ENCODE measurements at regions not wholly inside any gene's neighbourhood (a gene's known extent, or its start where the extent isn't known, plus 50 kb on each side); places are given as distances from the start of the nearest gene placed in this dataset.

DNA sequence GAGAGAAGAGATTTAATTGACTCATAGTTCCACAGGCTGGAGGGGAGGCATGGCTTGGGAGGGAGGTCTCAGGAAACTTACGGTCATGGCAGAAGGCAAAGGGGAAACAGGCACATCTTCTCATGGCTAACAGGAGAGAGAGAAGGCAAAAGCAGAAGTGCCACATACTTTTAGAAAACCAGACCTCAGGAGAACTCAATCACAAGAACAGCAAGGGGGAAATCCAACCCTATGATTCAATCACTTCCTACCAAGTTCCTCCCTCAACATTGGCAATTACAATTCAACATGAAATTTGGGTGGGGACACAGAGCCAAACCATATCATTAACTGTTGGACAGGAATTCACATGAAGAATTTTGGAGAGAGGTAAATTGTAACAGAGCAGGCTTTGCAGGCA is 485.3 kb upstream of the PITX2 start:
- Histone ChIP-seq H3K4me3 (ENCODE audit: insufficient read depth, low read length, poor library complexity, severe bottlenecking) (no peak overlapping the region), H3K36me3 (ENCODE audit: low read length) (no peaks in the 10 kb centered on the region), H3K9me2 (replicated peaks; ENCODE audit: insufficient read depth, low read length) (no peaks in the 10 kb centered on the region), H2AFZ (ENCODE audit: low read depth, low read length, severe bottlenecking) (no peak overlapping the region), H3K9ac (ENCODE audit: low read length) (no peak overlapping the region), H3F3A (ENCODE audit: insufficient read depth) (no peaks in the 10 kb centered on the region), H3K27me3 (ENCODE audit: low read length) (no peaks in the 10 kb centered on the region), H3K9me3 (ENCODE audit: insufficient read depth, low read length) (no peaks in the 10 kb centered on the region), H3K27ac (ENCODE audit: low read depth, low read length) (no peak overlapping the region), H4K20me1 (ENCODE audit: low read depth, low read length) (no peaks in the 10 kb centered on the region), H3K4me2 (ENCODE audit: low read depth, low read length, poor library complexity, severe bottlenecking) (no peak overlapping the region), H3K79me2 (ENCODE audit: insufficient read depth, low read length) (no peaks in the 10 kb centered on the region)
- no peak for TF ChIP-seq EZH2phosphoT487 (conservative IDR thresholded peaks at IDR 0.05; ENCODE audit: low read length)
- TF ChIP-seq, protein P1, sequence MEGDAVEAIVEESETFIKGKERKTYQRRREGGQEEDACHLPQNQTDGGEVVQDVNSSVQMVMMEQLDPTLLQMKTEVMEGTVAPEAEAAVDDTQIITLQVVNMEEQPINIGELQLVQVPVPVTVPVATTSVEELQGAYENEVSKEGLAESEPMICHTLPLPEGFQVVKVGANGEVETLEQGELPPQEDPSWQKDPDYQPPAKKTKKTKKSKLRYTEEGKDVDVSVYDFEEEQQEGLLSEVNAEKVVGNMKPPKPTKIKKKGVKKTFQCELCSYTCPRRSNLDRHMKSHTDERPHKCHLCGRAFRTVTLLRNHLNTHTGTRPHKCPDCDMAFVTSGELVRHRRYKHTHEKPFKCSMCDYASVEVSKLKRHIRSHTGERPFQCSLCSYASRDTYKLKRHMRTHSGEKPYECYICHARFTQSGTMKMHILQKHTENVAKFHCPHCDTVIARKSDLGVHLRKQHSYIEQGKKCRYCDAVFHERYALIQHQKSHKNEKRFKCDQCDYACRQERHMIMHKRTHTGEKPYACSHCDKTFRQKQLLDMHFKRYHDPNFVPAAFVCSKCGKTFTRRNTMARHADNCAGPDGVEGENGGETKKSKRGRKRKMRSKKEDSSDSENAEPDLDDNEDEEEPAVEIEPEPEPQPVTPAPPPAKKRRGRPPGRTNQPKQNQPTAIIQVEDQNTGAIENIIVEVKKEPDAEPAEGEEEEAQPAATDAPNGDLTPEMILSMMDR (IDR thresholded peaks at IDR 0.05; ENCODE audit: insufficient read depth, low read length, poor library complexity, severe bottlenecking), result no peak

DNA sequence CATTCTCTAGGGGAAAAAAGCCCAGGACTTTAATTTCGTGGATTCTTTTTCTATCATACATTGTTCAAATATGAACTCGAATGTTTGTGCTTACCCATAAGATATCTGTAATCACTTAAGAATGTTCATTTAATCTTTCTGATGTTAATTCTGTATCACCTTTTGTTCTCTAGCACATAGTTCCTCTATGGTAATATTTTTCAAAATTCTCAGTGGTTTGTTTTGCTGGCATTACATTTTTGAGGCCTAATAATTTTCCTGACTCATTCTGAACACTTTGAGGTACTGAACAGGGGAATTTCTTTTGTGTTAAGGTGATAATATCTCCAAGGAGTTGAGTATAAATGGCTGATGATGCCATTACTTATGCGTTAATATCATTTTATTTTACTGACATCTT is 490.7 kb upstream of the PITX2 start:
- Histone ChIP-seq H3K27ac (ENCODE audit: low read depth, low read length) (no peak overlapping the region), H3F3A (ENCODE audit: insufficient read depth) (no peaks in the 10 kb centered on the region), H3K4me3 (ENCODE audit: insufficient read depth, low read length, poor library complexity, severe bottlenecking) (no peak overlapping the region), H3K36me3 (ENCODE audit: low read length) (no peaks in the 10 kb centered on the region), H3K9me3 (ENCODE audit: insufficient read depth, low read length) (no peaks in the 10 kb centered on the region), H4K20me1 (ENCODE audit: low read depth, low read length) (no peaks in the 10 kb centered on the region), H3K79me2 (ENCODE audit: insufficient read depth, low read length) (no peaks in the 10 kb centered on the region), H3K4me2 (ENCODE audit: low read depth, low read length, poor library complexity, severe bottlenecking) (no peak overlapping the region), H3K9ac (ENCODE audit: low read length) (no peak overlapping the region), H3K27me3 (ENCODE audit: low read length) (no peaks in the 10 kb centered on the region), H2AFZ (ENCODE audit: low read depth, low read length, severe bottlenecking) (no peak overlapping the region), H3K9me2 (replicated peaks; ENCODE audit: insufficient read depth, low read length) (no peaks in the 10 kb centered on the region)
- no peak for TF ChIP-seq EZH2phosphoT487 (conservative IDR thresholded peaks at IDR 0.05; ENCODE audit: low read length)
- TF ChIP-seq, protein P1 (IDR thresholded peaks at IDR 0.05; ENCODE audit: insufficient read depth, low read length, poor library complexity, severe bottlenecking), result no peak

DNA sequence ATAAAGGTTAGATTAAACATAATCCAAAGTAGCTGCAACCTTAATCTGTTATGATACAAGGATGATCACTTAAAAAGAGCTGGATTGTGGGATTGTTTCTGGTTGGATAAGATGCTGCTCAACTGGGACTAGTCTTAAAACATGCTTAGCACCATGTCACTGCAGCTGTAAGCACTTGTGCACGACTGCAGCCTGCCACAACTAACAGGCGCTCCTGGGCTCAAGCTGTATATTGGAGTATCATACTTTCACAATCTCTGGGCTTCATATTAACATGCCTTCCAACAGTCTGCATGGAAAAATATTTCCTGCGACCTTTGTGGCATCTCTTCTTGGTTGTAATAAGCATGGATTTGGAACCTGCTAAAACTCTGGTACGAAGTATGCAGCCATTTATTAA is 493.0 kb upstream of the PITX2 start:
- Histone ChIP-seq H3K27ac (ENCODE audit: low read depth, low read length) (no peak overlapping the region), H3F3A (ENCODE audit: insufficient read depth) (no peaks in the 10 kb centered on the region), H3K4me2 (ENCODE audit: low read depth, low read length, poor library complexity, severe bottlenecking) (no peak overlapping the region), H3K79me2 (ENCODE audit: insufficient read depth, low read length) (no peaks in the 10 kb centered on the region), H3K9me3 (ENCODE audit: insufficient read depth, low read length) (no peaks in the 10 kb centered on the region), H3K27me3 (ENCODE audit: low read length) (no peaks in the 10 kb centered on the region), H3K4me3 (ENCODE audit: insufficient read depth, low read length, poor library complexity, severe bottlenecking) (no peak overlapping the region), H4K20me1 (ENCODE audit: low read depth, low read length) (no peaks in the 10 kb centered on the region), H2AFZ (ENCODE audit: low read depth, low read length, severe bottlenecking) (no peak overlapping the region), H3K36me3 (ENCODE audit: low read length) (no peaks in the 10 kb centered on the region), H3K9me2 (replicated peaks; ENCODE audit: insufficient read depth, low read length) (no peaks in the 10 kb centered on the region), H3K9ac (ENCODE audit: low read length) (no peak overlapping the region)
- TF ChIP-seq, protein P1 (IDR thresholded peaks at IDR 0.05; ENCODE audit: insufficient read depth, low read length, poor library complexity, severe bottlenecking), result no peak
- TF ChIP-seq EZH2phosphoT487 (conservative IDR thresholded peaks at IDR 0.05; ENCODE audit: low read length), result no peak

DNA sequence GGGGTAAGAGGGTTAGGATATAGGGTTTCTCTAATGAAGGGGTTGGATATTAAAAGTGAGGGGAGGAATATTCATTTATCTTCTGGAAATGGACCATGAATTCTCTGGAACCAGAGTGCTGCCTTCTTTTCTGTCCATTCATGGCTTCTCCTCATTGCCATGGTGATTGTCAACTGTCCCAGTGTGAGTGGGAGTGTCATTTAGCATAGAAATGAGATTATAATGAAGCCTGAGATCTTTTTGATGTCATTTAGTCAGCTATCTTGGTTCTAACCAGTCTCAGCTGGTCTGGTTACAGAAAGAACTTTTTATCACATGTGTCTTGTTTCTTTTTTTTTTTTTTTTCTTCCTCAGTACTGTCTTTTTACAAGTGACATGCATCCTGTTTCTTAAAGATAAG is 497.3 kb upstream of the PITX2 start:
- H3K27ac ChIP-seq (ENCODE audit: low read depth, low read length), result no peak overlapping the region
- no peak overlapping the region for H2AFZ ChIP-seq (ENCODE audit: low read depth, low read length, severe bottlenecking)
- no peaks in the 10 kb centered on the region for H3K79me2 ChIP-seq (ENCODE audit: insufficient read depth, low read length)
- no peaks in the 10 kb centered on the region for H4K20me1 ChIP-seq (ENCODE audit: low read depth, low read length)
- no peaks in the 10 kb centered on the region for H3K27me3 ChIP-seq (ENCODE audit: low read length)
- H3K36me3 ChIP-seq (ENCODE audit: low read length), result no peaks in the 10 kb centered on the region
- H3F3A ChIP-seq (ENCODE audit: insufficient read depth), result no peaks in the 10 kb centered on the region
- TF ChIP-seq, protein P1 (IDR thresholded peaks at IDR 0.05; ENCODE audit: insufficient read depth, low read length, poor library complexity, severe bottlenecking), result no peak
- no peak for TF ChIP-seq EZH2phosphoT487 (conservative IDR thresholded peaks at IDR 0.05; ENCODE audit: low read length)
- H3K4me3 ChIP-seq (ENCODE audit: insufficient read depth, low read length, poor library complexity, severe bottlenecking), result no peak overlapping the region
- no peaks in the 10 kb centered on the region for H3K9me3 ChIP-seq (ENCODE audit: insufficient read depth, low read length)
- H3K9me2 ChIP-seq (replicated peaks; ENCODE audit: insufficient read depth, low read length), result no peaks in the 10 kb centered on the region
- H3K9ac ChIP-seq (ENCODE audit: low read length), result no peak overlapping the region
- H3K4me2 ChIP-seq (ENCODE audit: low read depth, low read length, poor library complexity, severe bottlenecking), result no peak overlapping the region
